NCI-H1105 (cell line): ENCODE measurements at regions not wholly inside any gene's neighbourhood (a gene's known extent, or its start where the extent isn't known, plus 50 kb on each side); places are given as distances from the start of the nearest gene placed in this dataset.
"Not testable (repeated sequence)": the region's sequence is repeated elsewhere in the genome, so short reads cannot be mapped to it uniquely, and the experiment has no call there.

Source experiments
- DNase-seq: peaks from one replicate; lab custom pipeline; 2025; lab: John Stamatoyannopoulos, UW

DNA sequence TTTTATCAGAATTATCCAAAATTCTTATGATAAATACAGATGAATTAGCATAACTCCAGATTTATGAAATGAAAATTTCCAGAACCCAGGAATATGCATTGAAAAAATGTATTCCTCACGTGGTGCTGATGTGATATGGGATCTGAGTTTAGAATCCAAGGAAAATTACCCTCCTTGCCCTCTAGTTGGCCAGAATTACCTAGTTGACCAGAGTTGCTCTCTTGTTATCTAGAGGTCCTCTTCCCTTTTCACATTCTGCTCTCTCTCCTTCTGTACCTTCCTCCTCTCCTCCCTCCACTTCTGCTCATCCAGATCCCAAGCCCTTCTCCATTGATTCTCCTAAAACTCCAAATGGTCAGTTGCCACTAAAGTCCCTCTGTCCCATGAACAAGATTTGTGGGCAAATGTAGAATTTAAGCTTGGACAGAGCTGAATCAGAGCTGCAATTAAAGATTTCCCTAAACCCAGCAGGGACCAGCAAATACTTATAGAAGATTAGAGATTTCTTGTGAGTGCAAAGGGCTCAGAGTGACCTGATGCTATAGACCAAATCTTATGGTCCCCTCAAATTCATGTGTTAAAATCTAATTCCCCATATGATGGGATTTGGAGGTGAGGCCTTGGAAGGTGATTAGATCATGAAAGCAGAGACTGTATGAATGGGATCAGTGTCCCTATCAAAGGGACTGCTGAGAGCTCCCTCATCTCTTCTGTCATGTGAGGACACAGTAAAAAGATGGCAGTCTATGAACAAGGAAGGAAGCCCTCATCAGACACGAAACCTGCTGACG lies 103.2 kb upstream of the IGLL5 start:
- no peak for DNase-seq

DNA sequence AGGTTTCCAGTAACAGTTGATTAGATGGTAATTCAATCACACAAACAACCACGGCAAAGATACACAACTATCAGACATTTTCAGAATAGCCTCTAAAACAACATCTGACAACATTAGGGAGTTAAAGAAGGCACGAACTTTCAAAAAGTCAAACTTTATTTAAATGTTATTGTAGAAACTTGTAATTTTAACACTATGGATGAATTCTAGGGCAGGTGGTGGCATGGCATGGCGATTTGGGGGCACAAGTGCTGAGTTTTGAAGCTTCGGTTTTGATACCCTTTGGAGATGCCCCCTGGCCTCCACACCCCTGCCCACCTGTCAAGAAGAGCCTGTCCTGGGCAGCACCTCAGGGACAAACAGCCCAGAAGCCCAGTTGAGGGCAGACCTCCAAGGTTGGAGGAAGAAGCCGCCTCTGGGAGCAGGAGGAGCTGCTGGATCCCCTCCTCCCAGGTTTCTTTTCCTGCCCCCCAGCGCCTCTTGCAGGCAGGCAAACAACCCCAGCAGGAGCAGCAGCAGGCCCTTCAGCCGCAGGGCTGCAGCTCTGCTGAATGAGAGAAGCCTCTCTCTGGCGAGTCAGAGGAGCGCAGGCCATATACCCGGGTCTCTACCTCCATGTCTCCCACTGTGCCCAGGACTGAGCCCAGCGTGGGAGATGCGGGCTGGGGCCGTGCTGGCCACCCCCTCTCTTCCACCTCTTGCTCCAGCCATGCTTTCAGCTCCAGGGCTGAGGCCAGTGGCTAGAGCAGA lies 102.1 kb upstream of the IGLL5 start:
- DNase-seq, result no peak

DNA sequence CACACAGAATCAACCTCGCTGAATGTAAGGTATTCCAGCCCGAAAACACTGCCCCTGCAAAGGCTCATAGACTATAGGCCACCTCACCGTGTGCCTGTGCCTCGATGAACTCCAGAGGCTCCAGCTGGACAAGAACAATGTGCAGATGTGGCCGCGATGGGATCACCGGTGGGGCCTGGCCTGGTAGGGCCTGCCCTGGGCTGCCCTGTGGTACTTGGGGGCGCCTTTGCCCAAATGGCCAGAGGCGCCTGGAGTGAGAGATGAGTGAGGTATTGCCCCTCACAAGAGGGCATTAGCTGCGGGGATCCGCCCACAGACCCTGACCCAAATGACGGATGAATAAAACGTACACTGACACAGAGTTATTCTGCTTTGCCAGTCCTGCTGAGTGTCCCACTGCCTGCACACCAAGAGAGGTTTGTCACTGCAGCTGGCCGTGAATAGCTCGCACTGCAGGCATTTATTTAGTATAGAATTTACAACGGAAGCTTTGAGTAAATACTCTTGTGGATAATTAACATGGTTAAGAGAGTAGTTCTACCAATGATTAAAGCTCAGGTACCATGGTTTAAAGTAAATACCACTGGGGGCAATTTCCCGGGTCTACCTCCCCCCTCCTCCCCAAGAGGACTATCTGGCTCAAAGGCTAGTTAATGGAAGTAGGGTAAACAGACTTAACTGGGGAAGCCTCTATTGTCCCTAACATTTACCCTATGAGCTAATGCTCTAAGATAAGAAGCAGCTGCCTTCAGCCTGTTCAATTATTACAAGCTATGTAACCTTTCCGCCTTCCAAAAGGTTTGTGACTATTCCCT lies 101.1 kb upstream of the IGLL5 start:
- no peak for DNase-seq

- DNase-seq, result no peak
These were observed 100.5 kb upstream of the IGLL5 start for GRCh38 chr22:22787151-22787550.

- DNase-seq, result no peak
These were observed 99.7 kb upstream of the IGLL5 start for GRCh38 chr22:22787786-22788459.

- no peak for DNase-seq
These were observed 99.1 kb upstream of the IGLL5 start for GRCh38 chr22:22788460-22789037.

- DNase-seq, result no peak
These were observed 98.2 kb upstream of the IGLL5 start for GRCh38 chr22:22789233-22789921.

- DNase-seq, result no peak
These were observed 97.4 kb upstream of the IGLL5 start for GRCh38 chr22:22789922-22790845.

DNA sequence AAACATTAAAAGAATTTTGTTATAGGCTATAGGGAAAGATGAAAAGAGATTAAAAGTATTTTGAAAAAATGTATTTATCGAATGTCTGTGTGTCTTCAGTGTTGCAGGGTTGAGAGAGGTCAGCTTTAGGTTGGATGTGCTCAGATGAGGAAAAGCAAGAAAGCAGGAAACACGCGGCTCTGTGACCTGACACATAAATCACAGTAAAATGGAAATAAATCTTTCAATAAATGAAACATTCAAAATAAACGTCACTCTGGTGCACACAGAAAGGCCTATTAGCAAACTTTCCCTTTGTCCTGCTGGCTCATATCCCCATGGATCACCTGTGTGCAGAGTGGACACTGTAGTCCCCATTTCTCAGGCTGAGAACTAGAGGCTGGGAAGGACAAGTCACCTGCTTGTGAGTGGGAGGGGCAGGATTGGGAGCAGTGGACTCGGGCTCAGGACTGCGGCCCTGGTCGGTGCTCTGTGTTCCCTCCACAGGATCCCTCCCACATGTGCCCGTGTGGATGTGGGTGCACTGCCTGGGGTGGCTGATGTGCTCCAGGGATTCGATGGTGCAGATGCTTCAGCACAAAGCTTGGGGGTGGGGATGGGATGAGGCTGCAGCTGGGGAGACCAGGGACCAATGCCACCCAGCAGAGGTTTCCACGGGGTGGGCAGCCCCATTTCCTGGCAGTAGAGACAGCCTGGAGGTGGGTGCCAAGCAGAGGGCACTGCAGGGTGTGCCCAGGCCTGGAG lies 96.0 kb upstream of the IGLL5 start:
- no peak for DNase-seq

DNA sequence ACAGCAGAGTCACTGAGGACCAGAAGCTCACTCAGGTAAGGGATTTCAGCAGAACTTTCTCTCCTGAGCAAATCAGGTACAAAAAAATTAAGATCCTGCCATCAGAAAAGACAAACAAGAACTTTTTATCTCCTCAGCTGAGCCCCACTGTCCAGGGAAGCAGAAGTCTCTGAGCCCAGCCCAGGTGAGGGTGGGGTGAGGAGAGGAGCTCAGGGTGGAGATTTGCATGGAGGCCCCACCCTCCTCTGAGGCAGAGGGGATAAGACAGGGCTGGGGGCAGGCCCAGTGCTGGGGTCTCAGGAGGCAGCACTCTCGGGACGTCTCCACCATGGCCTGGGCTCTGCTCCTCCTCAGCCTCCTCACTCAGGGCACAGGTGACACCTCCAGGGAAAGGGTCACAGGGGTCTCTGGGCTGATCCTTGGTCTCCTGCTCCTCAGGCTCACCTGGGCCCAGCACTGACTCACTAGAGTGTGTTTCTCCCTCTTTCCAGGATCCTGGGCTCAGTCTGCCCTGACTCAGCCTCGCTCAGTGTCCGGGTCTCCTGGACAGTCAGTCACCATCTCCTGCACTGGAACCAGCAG lies 95.3 kb upstream of the IGLL5 start:
- DNase-seq, result not testable (repeated sequence)

DNA sequence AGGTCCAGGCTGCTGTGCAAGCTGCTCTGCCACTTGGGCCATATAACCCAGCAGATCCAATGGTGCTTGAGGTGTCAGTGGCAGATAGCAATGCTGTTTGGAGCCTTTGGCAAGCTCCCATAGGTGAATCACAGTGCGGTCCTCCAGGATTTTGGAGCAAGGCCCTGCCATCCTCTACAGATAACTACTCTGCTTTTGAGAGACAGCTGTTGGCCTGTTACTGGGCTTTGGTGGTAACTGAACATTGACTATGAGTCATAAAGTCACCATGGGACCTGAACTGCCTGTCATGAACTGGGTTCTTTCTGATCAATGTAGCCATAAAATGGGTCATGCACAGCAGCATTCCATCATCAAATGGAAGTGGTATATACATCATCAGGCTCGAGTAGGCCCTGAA lies 92.0 kb upstream of the IGLL5 start:
- DNase-seq, result not testable (repeated sequence)

GRCh38 chr22:22796724-22797123 lies 90.9 kb upstream of the IGLL5 start:
- no peak for DNase-seq

- no peak for DNase-seq
These were observed 89.4 kb upstream of the IGLL5 start for GRCh38 chr22:22798232-22798616.

DNA sequence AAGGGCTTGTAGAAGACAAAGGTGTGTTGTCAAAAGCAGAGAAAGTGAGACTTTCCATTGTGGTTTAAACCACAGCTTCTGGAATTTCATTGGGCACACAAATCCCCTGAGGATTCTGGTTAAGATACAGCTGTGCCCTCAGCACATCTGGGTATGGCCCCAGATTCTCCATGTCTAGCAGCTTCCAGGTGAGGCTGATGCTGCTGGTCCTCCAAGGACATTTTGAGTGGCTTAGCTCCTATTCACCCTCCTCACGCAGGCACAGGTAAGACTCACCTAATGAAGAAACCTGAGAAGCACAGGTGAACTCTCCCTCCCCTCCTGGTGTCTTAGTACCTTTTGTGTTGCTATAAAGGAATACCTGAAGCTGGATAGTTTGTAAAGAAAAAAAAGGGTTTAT lies 88.9 kb upstream of the IGLL5 start:
- no peak for DNase-seq

DNA sequence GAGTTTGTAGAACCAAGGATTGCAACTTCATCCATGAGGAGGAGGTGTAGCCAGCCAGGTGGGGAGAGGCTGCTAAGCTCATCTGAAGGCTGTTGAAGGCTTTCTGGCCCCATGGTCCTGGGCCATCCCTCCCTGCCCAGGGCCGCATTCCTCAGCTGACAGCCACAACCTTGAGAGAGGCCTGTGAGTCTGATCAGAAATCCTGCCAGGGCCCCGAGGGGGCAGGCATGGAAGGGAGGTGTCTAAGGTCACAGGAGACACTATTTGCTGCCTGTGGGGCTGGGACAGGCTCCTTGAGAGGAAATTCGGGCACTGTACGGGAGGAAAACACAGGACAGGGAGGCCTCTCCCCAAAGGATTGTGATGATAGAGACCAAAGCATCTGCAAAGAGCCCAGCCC lies 88.1 kb upstream of the IGLL5 start:
- no peak for DNase-seq

DNA sequence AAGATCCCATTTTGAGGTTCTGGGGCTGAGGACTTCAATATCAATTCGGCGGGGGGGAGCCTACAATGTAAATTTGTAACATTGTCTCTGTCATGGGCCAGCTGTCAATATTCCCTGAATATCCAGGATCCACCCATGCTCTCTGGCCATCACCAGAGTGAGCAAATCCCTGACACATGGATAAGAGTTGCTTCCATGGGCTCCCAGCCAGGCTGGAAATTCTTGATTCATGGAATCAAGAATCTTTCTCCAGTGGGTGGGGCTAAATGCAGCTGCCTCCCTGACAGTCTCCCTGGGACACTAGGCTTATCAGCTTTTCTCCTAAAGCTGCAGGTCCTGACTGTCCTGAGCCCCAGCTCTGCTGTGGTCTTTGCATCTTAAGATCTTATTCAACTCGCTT lies 86.9 kb upstream of the IGLL5 start:
- no peak for DNase-seq

DNA sequence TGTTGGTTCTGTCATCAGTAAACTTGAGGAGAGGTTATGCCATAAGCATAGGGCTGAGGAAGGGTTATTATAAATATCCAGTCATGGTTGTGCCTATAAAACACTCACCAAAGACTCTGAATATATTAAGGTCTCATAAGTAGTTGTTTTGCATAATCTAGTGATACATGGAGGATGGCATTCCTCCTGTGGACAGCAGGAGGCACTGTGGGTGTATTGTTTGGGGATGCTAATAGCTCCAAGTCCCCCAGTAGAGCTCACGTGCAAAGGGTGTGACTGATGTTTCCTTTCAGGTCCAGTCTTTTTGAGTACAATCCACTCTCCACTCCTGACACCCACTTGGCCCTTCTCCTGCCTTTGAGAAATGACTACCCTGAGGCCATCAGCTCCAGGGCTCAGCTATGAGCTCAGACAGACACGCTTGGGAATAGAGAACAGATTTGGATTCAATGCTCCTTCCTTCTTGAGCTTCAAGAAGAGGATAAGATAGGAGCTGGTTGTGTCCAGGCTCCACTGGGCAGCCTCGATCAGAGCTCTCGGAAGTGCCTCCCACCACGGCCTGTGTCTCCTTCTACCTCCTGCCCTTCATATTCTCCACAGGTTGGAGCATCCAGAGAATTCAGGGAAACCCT lies 85.2 kb upstream of the IGLL5 start:
- DNase-seq, result no peak

DNA sequence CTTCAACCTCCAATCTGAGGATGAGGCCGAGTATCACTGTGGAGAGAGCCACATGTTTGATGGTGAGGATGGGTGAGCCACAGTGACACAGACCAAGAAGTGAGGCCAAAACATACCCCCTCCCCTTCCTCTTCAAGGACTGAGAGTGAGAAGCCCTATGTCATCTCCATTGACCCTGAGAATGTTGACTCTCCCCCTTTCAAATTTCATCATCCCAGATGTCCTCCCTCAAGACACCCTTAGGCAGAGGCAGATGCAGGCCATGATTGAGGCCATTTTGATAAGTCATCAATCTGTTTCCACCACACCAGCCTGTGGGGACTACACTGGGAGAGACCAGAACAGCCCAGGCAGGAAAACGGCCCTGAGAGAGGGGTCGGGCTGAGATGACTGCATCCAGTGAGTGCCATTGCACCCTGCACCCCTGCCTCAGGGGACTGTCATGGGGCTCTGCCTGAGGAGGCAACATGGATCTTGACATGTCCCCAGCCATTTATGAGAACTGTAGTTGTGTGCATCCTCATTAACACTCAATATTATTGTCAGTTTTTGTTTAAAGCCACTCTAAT lies 84.2 kb upstream of the IGLL5 start:
- DNase-seq, result no peak
